ENCODE measurements at regions not wholly inside any gene's neighbourhood (a gene's known extent, or its start where the extent isn't known, plus 50 kb on each side); places are given as distances from the start of the nearest gene placed in this dataset.

- TF ChIP-seq POLR2AphosphoS5 (IDR thresholded peaks at IDR 0.05; ENCODE audit: insufficient read depth in 1 of 2, low read depth in 1 of 2) (no peak), POLR2A (IDR thresholded peaks at IDR 0.05) (no peak), CTCF (IDR thresholded peaks at IDR 0.05) (no peak)
- Histone ChIP-seq H3K4me1 (no peaks in the 10 kb centered on the region), H3K9me3 (no peaks in the 10 kb centered on the region), H3K27me3 (no peaks in the 10 kb centered on the region), H3K4me3 (no peak overlapping the region), H3K36me3 (no peaks in the 10 kb centered on the region), H3K27ac (no peak overlapping the region)
- no peak for DNase-seq (ENCODE audit: extremely low spot score in 2 of 2)
- intact Hi-C loops (cut with DNase I), result no loop called here
Observed at GRCh38 chrX:46382595-46382994, 162.6 kb downstream of the ZNF674 start.

GRCh38 chrX:46381630-46382029 lies 163.6 kb downstream of the ZNF674 start:
- intact Hi-C loops (cut with DNase I), result no loop called here
- DNase-seq (ENCODE audit: extremely low spot score in 2 of 2), result no peak
- TF ChIP-seq POLR2AphosphoS5 (IDR thresholded peaks at IDR 0.05; ENCODE audit: insufficient read depth in 1 of 2, low read depth in 1 of 2), result no peak
- Histone ChIP-seq H3K27ac (no peak overlapping the region), H3K9me3 (no peaks in the 10 kb centered on the region), H3K4me1 (no peaks in the 10 kb centered on the region), H3K27me3 (no peaks in the 10 kb centered on the region), H3K4me3 (no peak overlapping the region), H3K36me3 (no peaks in the 10 kb centered on the region)

GRCh38 chrX:46380148-46380752 lies 165.0 kb downstream of the ZNF674 start:
- Histone ChIP-seq H3K27ac (no peak overlapping the region), H3K9me3 (no peaks in the 10 kb centered on the region), H3K4me3 (no peak overlapping the region), H3K36me3 (no peaks in the 10 kb centered on the region), H3K4me1 (no peaks in the 10 kb centered on the region), H3K27me3 (no peaks in the 10 kb centered on the region)
- no peak for TF ChIP-seq CTCF (IDR thresholded peaks at IDR 0.05)
- no peak for TF ChIP-seq POLR2A (IDR thresholded peaks at IDR 0.05)
- no peak for TF ChIP-seq POLR2AphosphoS5 (IDR thresholded peaks at IDR 0.05; ENCODE audit: insufficient read depth in 1 of 2, low read depth in 1 of 2)
- no peak for DNase-seq (ENCODE audit: extremely low spot score in 2 of 2)
- intact Hi-C loops (cut with DNase I), result no loop called here

- Histone ChIP-seq H3K27me3 (no peaks in the 10 kb centered on the region), H3K4me3 (no peak overlapping the region), H3K27ac (no peak overlapping the region), H3K36me3 (no peaks in the 10 kb centered on the region), H3K9me3 (no peaks in the 10 kb centered on the region), H3K4me1 (no peaks in the 10 kb centered on the region)
- TF ChIP-seq POLR2A (IDR thresholded peaks at IDR 0.05) (no peak), CTCF (IDR thresholded peaks at IDR 0.05) (no peak), POLR2AphosphoS5 (IDR thresholded peaks at IDR 0.05; ENCODE audit: insufficient read depth in 1 of 2, low read depth in 1 of 2) (no peak)
- no peak for DNase-seq (ENCODE audit: extremely low spot score in 2 of 2)
- intact Hi-C loops (cut with DNase I), result no loop called here
Observed at GRCh38 chrX:46376246-46376885, 168.9 kb downstream of the ZNF674 start.

- no peak for DNase-seq (ENCODE audit: extremely low spot score in 2 of 2)
- Histone ChIP-seq H3K36me3 (no peaks in the 10 kb centered on the region), H3K4me1 (no peaks in the 10 kb centered on the region), H3K4me3 (no peak overlapping the region), H3K27me3 (no peaks in the 10 kb centered on the region), H3K9me3 (no peaks in the 10 kb centered on the region), H3K27ac (no peak overlapping the region)
- no peak for TF ChIP-seq POLR2AphosphoS5 (IDR thresholded peaks at IDR 0.05; ENCODE audit: insufficient read depth in 1 of 2, low read depth in 1 of 2)
- TF ChIP-seq CTCF (IDR thresholded peaks at IDR 0.05), result no peak
- TF ChIP-seq POLR2A (IDR thresholded peaks at IDR 0.05), result no peak
- intact Hi-C loops (cut with DNase I), result no loop called here
Observed at GRCh38 chrX:46375831-46376230, 169.4 kb downstream of the ZNF674 start.
